Gastrocnemius medialis (tissue), 4 donors: ENCODE measurements at regions not wholly inside any gene's neighbourhood (a gene's known extent, or its start where the extent isn't known, plus 50 kb on each side); places are given as distances from the start of the nearest gene placed in this dataset.

Experiments used
- ATAC-seq, 2 donors: fragments of 150-250 bp; one replicate each; pipeline ENCODE4 v1.9.1; 2016
- DNase-seq, 2 donors: peaks; one replicate each; pipeline ENCODE4 v3.0.0-alpha.2; 2019
- H3K27ac ChIP-seq, 4 donors: fragments of 200-600 bp; sonication (generic); 1 replicate in 1 of 4; 2 replicates in 3 of 4; pipeline ENCODE4 v1.5.1; 2016 to 2018; ENCODE audit warnings: mild to moderate bottlenecking in 2 of 4, moderate library complexity in 1 of 4
- H3K27me3 ChIP-seq, 3 donors: fragments of 200-600 bp; sonication (generic) in 2 of 3; 1 replicate in 1 of 3; 2 replicates in 2 of 3; pipeline versions ENCODE4 v1.5.1 to v1.6.0; 2016 to 2019; ENCODE audit warnings: mild to moderate bottlenecking in 1 of 3, moderate library complexity in 1 of 3
- H3K36me3 ChIP-seq, 2 donors: fragments of 200-600 bp; sonication (generic) in 1 of 2; one replicate each; pipeline ENCODE4 v1.5.1; 2017 to 2018
- H3K4me1 ChIP-seq, 2 donors: fragments of 200-600 bp; sonication (generic) in 1 of 2; one replicate each; pipeline ENCODE4 v1.5.1; 2016 to 2017; ENCODE audit warnings: mild to moderate bottlenecking in 2 of 2
- H3K4me3 ChIP-seq, 4 donors: fragments of 200-600 bp; sonication (generic) in 3 of 4; 1 replicate in 1 of 4; 2 replicates in 3 of 4; pipeline ENCODE4 v1.5.1; 2016 to 2019; ENCODE audit warnings: mild to moderate bottlenecking in 2 of 4
- H3K9me3 ChIP-seq, 3 donors: fragments of 200-600 bp; sonication (generic) in 2 of 3; 1 replicate in 1 of 3; 2 replicates in 2 of 3; pipeline ENCODE4 v1.5.1; 2016 to 2019
- CTCF ChIP-seq, 5 experiments: fragments of 450-650 bp in 3 of 5; fragments of 200-600 bp in 2 of 5; sonication (generic) in 2 of 5; IDR thresholded peaks in 4 of 5; conservative IDR thresholded peaks in 1 of 5; 1 replicate in 4 of 5; 2 replicates in 1 of 5; pipeline ENCODE4 v1.5.1; 2016 to 2019; ENCODE audit warnings: antibody characterized with exemption in 5 of 5, mild to moderate bottlenecking in 3 of 5, moderate library complexity in 3 of 5
- POLR2A ChIP-seq, 2 donors: fragments of 450-650 bp; IDR thresholded peaks; one replicate each; pipeline ENCODE4 v1.6.1; 2017; ENCODE audit warnings: antibody characterized with exemption in 2 of 2, mild to moderate bottlenecking in 2 of 2, moderate library complexity in 2 of 2
- in situ Hi-C, 4 donors: fragments of 200-750 bp; cut with MboI; loops; one replicate each; pipeline versions ENCODE4 v1.15.0 to v1.8.0; 2017; ENCODE audit warnings: low sequenced_read_pairs in 4 of 4
- intact Hi-C: fragments of 100-400 bp; cut with DNase I; formaldehyde crosslinking; loops from one replicate; pipeline ENCODE4 v1.15.1; 2023; ENCODE audit warnings: low total_unique reads

DNA sequence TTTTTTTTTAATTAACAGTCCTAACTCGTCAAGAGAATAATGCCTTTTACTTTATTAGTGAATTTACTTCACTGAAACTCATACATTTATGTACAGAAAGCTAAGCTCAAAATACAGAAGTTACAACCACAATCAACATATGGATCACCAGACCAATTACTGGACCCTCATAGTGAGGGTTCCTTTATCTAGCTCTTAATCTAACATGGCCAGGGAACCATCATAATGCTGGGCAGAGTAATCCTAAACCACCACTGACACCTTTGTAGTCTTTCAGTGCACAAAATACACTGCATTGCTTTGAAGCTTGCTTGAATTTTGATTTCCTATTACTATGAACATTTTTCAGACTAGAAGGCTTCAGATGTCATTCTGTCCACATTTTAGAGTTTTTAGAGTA, 1406.6 kb upstream of the PCDH9 start:
- ATAC-seq (no peak), DNase-seq (no peak)
- intact Hi-C loops = no loop called here

DNA sequence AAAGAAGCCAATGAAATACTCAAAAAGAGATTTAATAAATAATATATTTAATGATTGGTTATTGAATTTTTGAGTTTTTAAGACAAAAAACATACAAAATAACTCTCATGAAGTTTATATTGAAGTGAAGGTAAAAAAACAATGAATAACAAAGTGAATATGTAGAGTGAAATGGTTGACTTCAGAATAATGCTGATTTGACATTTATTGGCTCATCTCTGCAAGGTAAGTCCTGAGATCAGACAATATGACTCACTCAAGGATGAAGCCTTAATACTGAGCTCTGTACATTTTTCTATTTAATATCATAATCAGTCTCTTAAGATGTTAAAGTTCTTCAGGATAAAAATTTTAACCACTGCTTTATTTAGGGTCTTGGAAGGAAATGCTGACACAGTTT, 1398.9 kb upstream of the PCDH9 start:
- in situ Hi-C loops (no loop called here), intact Hi-C loops (no loop called here)
- H3K36me3 ChIP-seq = no peaks in the 10 kb centered on the region
- DNase-seq (no peak), ATAC-seq (no peak)
- no peak overlapping the region for H3K4me3 ChIP-seq
- H3K27me3 ChIP-seq = no peaks in the 10 kb centered on the region
- no peaks in the 10 kb centered on the region for H3K4me1 ChIP-seq
- no peak overlapping the region for H3K27ac ChIP-seq
- no peaks in the 10 kb centered on the region for H3K9me3 ChIP-seq
- no peak for TF ChIP-seq CTCF (IDR thresholded peaks at IDR 0.05 in 4 of 5, conservative IDR thresholded peaks at IDR 0.05 in 1 of 5)
- TF ChIP-seq POLR2A (IDR thresholded peaks at IDR 0.05) = no peak

More for the DNA sequence above, 1406.6 kb upstream of the PCDH9 start:
- no peaks in the 10 kb centered on the region for H3K4me1 ChIP-seq
- no peak overlapping the region for H3K27ac ChIP-seq
- no peak for TF ChIP-seq POLR2A (IDR thresholded peaks at IDR 0.05)
- TF ChIP-seq CTCF (IDR thresholded peaks at IDR 0.05 in 4 of 5, conservative IDR thresholded peaks at IDR 0.05 in 1 of 5) = no peak
- H3K4me3 ChIP-seq = no peak overlapping the region
- no peaks in the 10 kb centered on the region for H3K9me3 ChIP-seq
- H3K27me3 ChIP-seq = no peaks in the 10 kb centered on the region
- H3K36me3 ChIP-seq = no peaks in the 10 kb centered on the region
- in situ Hi-C loops = no loop called here

DNA sequence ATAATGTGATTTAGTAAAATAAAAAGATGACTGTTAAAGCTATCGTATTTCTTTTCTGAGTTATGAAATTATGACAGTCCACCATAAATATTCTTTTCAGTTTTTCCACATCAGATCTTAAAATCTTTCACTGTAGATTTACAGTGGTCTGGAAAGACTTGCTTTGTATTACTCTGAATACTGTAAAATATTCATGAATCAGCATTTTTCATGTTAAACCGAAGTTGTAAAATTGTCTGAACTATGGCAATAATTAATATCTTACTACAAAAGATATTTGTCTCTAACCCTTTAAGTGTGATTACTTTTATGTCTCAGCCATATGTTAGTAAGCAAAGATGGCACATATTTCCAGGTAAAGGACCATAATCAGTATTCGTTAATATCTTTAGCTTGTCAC, 1397.2 kb upstream of the PCDH9 start:
- Histone ChIP-seq H3K4me1 (no peaks in the 10 kb centered on the region), H3K4me3 (no peak overlapping the region), H3K9me3 (no peaks in the 10 kb centered on the region), H3K27me3 (no peaks in the 10 kb centered on the region), H3K27ac (no peak overlapping the region), H3K36me3 (no peaks in the 10 kb centered on the region)
- in situ Hi-C loops (no loop called here), intact Hi-C loops (no loop called here)
- no peak for DNase-seq
- no peak for TF ChIP-seq CTCF (IDR thresholded peaks at IDR 0.05 in 4 of 5, conservative IDR thresholded peaks at IDR 0.05 in 1 of 5)
- no peak for TF ChIP-seq POLR2A (IDR thresholded peaks at IDR 0.05)
- no peak for ATAC-seq

- ATAC-seq = no peak
- intact Hi-C loops (no loop called here), in situ Hi-C loops (no loop called here)
- no peak overlapping the region for H3K4me3 ChIP-seq
- H3K36me3 ChIP-seq = no peaks in the 10 kb centered on the region
- no peak for DNase-seq
- H3K27ac ChIP-seq = no peak overlapping the region
- H3K27me3 ChIP-seq = no peaks in the 10 kb centered on the region
- no peak for TF ChIP-seq CTCF (IDR thresholded peaks at IDR 0.05 in 4 of 5, conservative IDR thresholded peaks at IDR 0.05 in 1 of 5)
- no peak for TF ChIP-seq POLR2A (IDR thresholded peaks at IDR 0.05)
- no peaks in the 10 kb centered on the region for H3K4me1 ChIP-seq
- H3K9me3 ChIP-seq = no peaks in the 10 kb centered on the region
These were observed 1386.6 kb upstream of the PCDH9 start for GRCh38 chr13:68616600-68617222.

GRCh38 chr13:68609661-68610060, 1379.5 kb upstream of the PCDH9 start:
- in situ Hi-C loops = no loop called here

More at GRCh38 chr13:68609661-68610060, 1379.5 kb upstream of the PCDH9 start:
- ATAC-seq (no peak), DNase-seq (no peak)
- Histone ChIP-seq H3K9me3 (no peaks in the 10 kb centered on the region), H3K4me1 (no peaks in the 10 kb centered on the region), H3K36me3 (no peaks in the 10 kb centered on the region), H3K27ac (no peak overlapping the region), H3K27me3 (no peaks in the 10 kb centered on the region), H3K4me3 (no peak overlapping the region)
- intact Hi-C loops = no loop called here
- TF ChIP-seq CTCF (IDR thresholded peaks at IDR 0.05 in 4 of 5, conservative IDR thresholded peaks at IDR 0.05 in 1 of 5) = no peak
